Psoas muscle (tissue), 7 donors: ENCODE measurements at regions not wholly inside any gene's neighbourhood (a gene's known extent, or its start where the extent isn't known, plus 50 kb on each side); places are given as distances from the start of the nearest gene placed in this dataset.

Experiments
- ATAC-seq, 4 donors: fragments of 200-7000 bp; cut with Tn5 transposase; one replicate each; pipeline ENCODE4 v1.9.1; 2020; ENCODE audit warnings: moderate library complexity in 3 of 4, mild to moderate bottlenecking in 2 of 4
- DNase-seq, 2 donors: peaks; one replicate each; pipeline ENCODE4 v3.0.0-alpha.2; 2020
- H3K27ac ChIP-seq: fragments of 200-600 bp; one replicate; pipeline ENCODE4 v1.8.0; 2022
- H3K27me3 ChIP-seq, 3 donors: fragments of 200-600 bp in 1 of 3; one replicate each; pipeline versions ENCODE4 v1.6.1 to v1.8.0; 2013 to 2022; ENCODE audit warnings: low read length in 2 of 3, mild to moderate bottlenecking in 2 of 3, moderate library complexity in 1 of 3; ENCODE audit not compliant: insufficient read depth in 3 of 3
- H3K36me3 ChIP-seq, 2 donors: fragments of 200-600 bp in 1 of 2; one replicate each; pipeline versions ENCODE4 v1.6.1 to v1.8.0; 2013 to 2022; ENCODE audit warnings: low read depth in 1 of 2, mild to moderate bottlenecking in 1 of 2, moderate library complexity in 1 of 2; ENCODE audit not compliant: insufficient read depth in 1 of 2
- H3K4me1 ChIP-seq: fragments of 200-600 bp; one replicate; pipeline ENCODE4 v1.8.0; 2022
- H3K4me3 ChIP-seq: fragments of 200-600 bp; one replicate; pipeline ENCODE4 v1.8.0; 2022; ENCODE audit warnings: mild to moderate bottlenecking
- H3K9me3 ChIP-seq: fragments of 200-600 bp; one replicate; pipeline ENCODE4 v1.8.0; 2022
- CTCF ChIP-seq: fragments of 200-600 bp; IDR thresholded peaks from one replicate; pipeline ENCODE4 v1.8.0; 2022; ENCODE audit warnings: antibody characterized with exemption
- WGBS, 3 donors: extraction: QIAGEN DNeasy Blood & Tissue Kit; methylation state at CpG; one replicate each; pipeline versions ENCODE4 v1.1.6 to v1.1.7; 2013; 5-methylcytosine and 5-hydroxymethylcytosine counted together
- intact Hi-C, 2 donors: fragments of 100-400 bp; cut with DNase I; formaldehyde crosslinking; loops; one replicate each; pipeline versions ENCODE4 v1.11.0 to v1.14.2; 2022
- donor health status: healthy with polysubstance abuse.
- donor health status: DM: no; HTN: no; CAD: no; lungs with moderate emphysema.
- donor health status: Bipolar disorder and iron deficiency.
- donor health status: healthy.
- donor health status: DM: yes; HTN: yes; CAD: no.
- donor health status: DM: no; HTN: no; CAD: no.
- donor health status: DM: yes; HTN: yes; CAD: no.

GRCh38 chr3:72370947-72371346 lies 477.3 kb downstream of the SHQ1 start:
- ATAC-seq, result no peak
- no peaks in the 10 kb centered on the region for H3K27me3 ChIP-seq
- no peak overlapping the region for H3K27ac ChIP-seq
- intact Hi-C loops, result no loop called here
- H3K36me3 ChIP-seq, result peaks cover 0 to 1% of the 10 kb centered on the region in 2 donors
- H3K9me3 ChIP-seq, result no peaks in the 10 kb centered on the region
- 81 to 84% (median 83%) methylated on average over 11 of the region's 11 CpGs for WGBS, 3 donors
- TF ChIP-seq CTCF, result no peak
- H3K4me3 ChIP-seq, result no peak overlapping the region
- no peak for DNase-seq
- H3K4me1 ChIP-seq, result no peaks in the 10 kb centered on the region

- H3K4me1 ChIP-seq, result no peaks in the 10 kb centered on the region
- no peak for TF ChIP-seq CTCF
- no peak overlapping the region for H3K4me3 ChIP-seq
- WGBS, 3 donors, result 96 to 97% (median 97%) methylated on average over 6 of the region's 6 CpGs
- intact Hi-C loops, result no loop called here
- H3K27ac ChIP-seq, result no peak overlapping the region
- H3K27me3 ChIP-seq, result no peaks in the 10 kb centered on the region
- DNase-seq (no peak), ATAC-seq (no peak)
- no peaks in the 10 kb centered on the region for H3K9me3 ChIP-seq
- H3K36me3 ChIP-seq, result no peaks in the 10 kb centered on the region
Measured at GRCh38 chr3:72369681-72370080, 478.6 kb downstream of the SHQ1 start.

GRCh38 chr3:72368331-72368975 lies 479.8 kb downstream of the SHQ1 start:
- no peak overlapping the region for H3K4me3 ChIP-seq
- H3K27me3 ChIP-seq, result no peaks in the 10 kb centered on the region
- no peaks in the 10 kb centered on the region for H3K9me3 ChIP-seq
- no peaks in the 10 kb centered on the region for H3K4me1 ChIP-seq
- 43 to 62% (median 48%) methylated on average over 12 of the region's 12 CpGs for WGBS, 3 donors
- no peak for TF ChIP-seq CTCF
- H3K36me3 ChIP-seq, result no peaks in the 10 kb centered on the region
- ATAC-seq, result peak in 1 of 4 donors; percentile 37
- no peak for DNase-seq
- intact Hi-C loops, result no loop called here
- H3K27ac ChIP-seq, result no peak overlapping the region

GRCh38 chr3:72361990-72362389 lies 486.3 kb downstream of the SHQ1 start:
- WGBS, 3 donors, result 65 to 77% (median 70%) methylated on average over 2 of the region's 2 CpGs
- no peak for ATAC-seq
- Histone ChIP-seq H3K27ac (no peak overlapping the region), H3K9me3 (no peaks in the 10 kb centered on the region), H3K27me3 (no peaks in the 10 kb centered on the region), H3K4me1 (no peaks in the 10 kb centered on the region), H3K4me3 (no peak overlapping the region), H3K36me3 (no peaks in the 10 kb centered on the region)
- no peak for TF ChIP-seq CTCF
- intact Hi-C loops, result no loop called here
- no peak for DNase-seq

- H3K27me3 ChIP-seq, result no peaks in the 10 kb centered on the region
- WGBS, 3 donors, result 81 to 88% (median 84%) methylated on average over 1 of the region's 1 CpG
- no peak overlapping the region for H3K4me3 ChIP-seq
- DNase-seq (no peak), ATAC-seq (no peak)
- no peaks in the 10 kb centered on the region for H3K9me3 ChIP-seq
- TF ChIP-seq CTCF, result no peak
- H3K4me1 ChIP-seq, result no peaks in the 10 kb centered on the region
- no peaks in the 10 kb centered on the region for H3K36me3 ChIP-seq
- H3K27ac ChIP-seq, result no peak overlapping the region
- intact Hi-C loops, result no loop called here
Measured at GRCh38 chr3:72359743-72360142, 488.5 kb downstream of the SHQ1 start.
